AG04450 (cell line): ENCODE measurements at regions not wholly inside any gene's neighbourhood (a gene's known extent, or its start where the extent isn't known, plus 50 kb on each side); places are given as distances from the start of the nearest gene placed in this dataset.

Source experiments
- CTCF ChIA-PET: fragments of 300-600, 350-600 bp; formaldehyde crosslinking; extraction: SDS; loops from one replicate; lab custom pipeline; 2022; ENCODE audit warnings: antibody characterized with exemption, inconsistent platforms; lab: Charles Lee
- POLR2A ChIA-PET: fragments of 350-600 bp; formaldehyde crosslinking; extraction: SDS; loops from one replicate; lab custom pipeline; 2021; ENCODE audit warnings: antibody characterized with exemption, inconsistent platforms; lab: Yijun Ruan, JAX
- DNase-seq: peaks from one replicate; pipeline ENCODE4 v3.0.0-alpha.2; 2011; ENCODE audit warnings: low read depth, low spot score
- H3K27ac ChIP-seq: one replicate; pipeline ENCODE4 v1.5.1; 2012; ENCODE audit warnings: low read depth, low read length, control low read depth
- H3K27me3 ChIP-seq: one replicate; pipeline ENCODE4 v1.6.0; 2012; ENCODE audit warnings: low read length; ENCODE audit not compliant: control insufficient read depth, insufficient read depth
- H3K4me3 ChIP-seq: 2 replicates; pipeline ENCODE4 v1.5.1; 2011; ENCODE audit warnings: mild to moderate bottlenecking, low read depth, low read length, control low read depth
- H3K9me3 ChIP-seq: 2 replicates; pipeline ENCODE4 v1.5.1; 2012; ENCODE audit warnings: low read length; ENCODE audit not compliant: control insufficient read depth, insufficient read depth
- CTCF ChIP-seq: IDR thresholded peaks from 2 replicates; pipeline ENCODE4 v1.5.1; 2011; ENCODE audit warnings: low read depth, low read length, control low read depth, inconsistent platforms

- CTCF ChIA-PET, result no interaction called here
- no peaks in the 10 kb centered on the region for H3K27me3 ChIP-seq
Measured at GRCh38 chrX:139026406-139026805, 314.9 kb upstream of the FGF13 start.

GRCh38 chrX:139025816-139026215 is 314.3 kb upstream of the FGF13 start:
- Histone ChIP-seq H3K4me3 (no peak overlapping the region), H3K27me3 (no peaks in the 10 kb centered on the region), H3K9me3 (no peaks in the 10 kb centered on the region), H3K27ac (no peak overlapping the region)
- ChIA-PET CTCF (no interaction called here), POLR2A (no interaction called here)
- TF ChIP-seq CTCF, result no peak
- DNase-seq, result no peak

More at GRCh38 chrX:139026406-139026805, 314.9 kb upstream of the FGF13 start:
- TF ChIP-seq CTCF, result no peak
- Histone ChIP-seq H3K4me3 (no peak overlapping the region), H3K9me3 (no peaks in the 10 kb centered on the region), H3K27ac (no peak overlapping the region)
- POLR2A ChIA-PET, result no interaction called here
- DNase-seq, result no peak

GRCh38 chrX:139023531-139023930 is 312.0 kb upstream of the FGF13 start:
- Histone ChIP-seq H3K4me3 (no peak overlapping the region), H3K27ac (no peak overlapping the region), H3K27me3 (no peaks in the 10 kb centered on the region), H3K9me3 (no peaks in the 10 kb centered on the region)
- TF ChIP-seq CTCF, result no peak
- CTCF ChIA-PET, result no interaction called here
- no peak for DNase-seq
- POLR2A ChIA-PET, result no interaction called here

GRCh38 chrX:139020801-139021200 is 309.3 kb upstream of the FGF13 start:
- CTCF ChIA-PET, result no interaction called here
- DNase-seq, result no peak

GRCh38 chrX:139018436-139018835 is 306.9 kb upstream of the FGF13 start:
- TF ChIP-seq CTCF, result no peak
- no peak for DNase-seq
- H3K27me3 ChIP-seq, result no peaks in the 10 kb centered on the region
- H3K27ac ChIP-seq, result no peak overlapping the region
- H3K9me3 ChIP-seq, result no peaks in the 10 kb centered on the region
- ChIA-PET CTCF (no interaction called here), POLR2A (no interaction called here)
- H3K4me3 ChIP-seq, result no peak overlapping the region

More at GRCh38 chrX:139020801-139021200, 309.3 kb upstream of the FGF13 start:
- Histone ChIP-seq H3K9me3 (no peaks in the 10 kb centered on the region), H3K27me3 (no peaks in the 10 kb centered on the region), H3K4me3 (no peak overlapping the region), H3K27ac (no peak overlapping the region)
- TF ChIP-seq CTCF, result no peak
- POLR2A ChIA-PET, result no interaction called here
